ENCODE measurements at regions not wholly inside any gene's neighbourhood (a gene's known extent, or its start where the extent isn't known, plus 50 kb on each side); places are given as distances from the start of the nearest gene placed in this dataset.

- H3K4me3 ChIP-seq (ENCODE audit: low read length): no peak overlapping the region
- no peak for TF ChIP-seq CTCF (IDR thresholded peaks at IDR 0.05; ENCODE audit: insufficient read depth, low read depth, low read length, missing control alignments)
- DNase-seq (ENCODE audit: low read depth): no peak
These were observed 86.9 kb downstream of the VCX3A start for GRCh38 chrX:6448003-6448402.

GRCh38 chrX:6446582-6446981, 88.3 kb downstream of the VCX3A start:
- H3K4me3 ChIP-seq (ENCODE audit: low read length): no peak overlapping the region
- no peak for TF ChIP-seq CTCF (IDR thresholded peaks at IDR 0.05; ENCODE audit: insufficient read depth, low read depth, low read length, missing control alignments)
- DNase-seq (ENCODE audit: low read depth): no peak

- H3K4me3 ChIP-seq (ENCODE audit: low read length): no peak overlapping the region
- no peak for TF ChIP-seq CTCF (IDR thresholded peaks at IDR 0.05; ENCODE audit: insufficient read depth, low read depth, low read length, missing control alignments)
- no peak for DNase-seq (ENCODE audit: low read depth)
These were observed 94.3 kb downstream of the VCX3A start for GRCh38 chrX:6440648-6441047.

- no peak overlapping the region for H3K4me3 ChIP-seq (ENCODE audit: low read length)
- no peak for TF ChIP-seq CTCF (IDR thresholded peaks at IDR 0.05; ENCODE audit: insufficient read depth, low read depth, low read length, missing control alignments)
- no peak for DNase-seq (ENCODE audit: low read depth)
These were observed 102.7 kb downstream of the VCX3A start for GRCh38 chrX:6432226-6432625.

GRCh38 chrX:6407542-6407941, 127.4 kb downstream of the VCX3A start:
- no peak for TF ChIP-seq CTCF (IDR thresholded peaks at IDR 0.05; ENCODE audit: insufficient read depth, low read depth, low read length, missing control alignments)
- DNase-seq (ENCODE audit: low read depth): no peak
- H3K4me3 ChIP-seq (ENCODE audit: low read length): no peak overlapping the region

- H3K4me3 ChIP-seq (ENCODE audit: low read length): no peak overlapping the region
- no peak for DNase-seq (ENCODE audit: low read depth)
- TF ChIP-seq CTCF (IDR thresholded peaks at IDR 0.05; ENCODE audit: insufficient read depth, low read depth, low read length, missing control alignments): no peak
These were observed 148.1 kb downstream of the VCX3A start for GRCh38 chrX:6386837-6387236.

- no peak for DNase-seq (ENCODE audit: low read depth)
- no peak overlapping the region for H3K4me3 ChIP-seq (ENCODE audit: low read length)
- no peak for TF ChIP-seq CTCF (IDR thresholded peaks at IDR 0.05; ENCODE audit: insufficient read depth, low read depth, low read length, missing control alignments)
These were observed 150.0 kb downstream of the VCX3A start for GRCh38 chrX:6384921-6385320.

Measured in epithelial cell of esophagus (primary cell).